ENCODE measurements at regions not wholly inside any gene's neighbourhood (a gene's known extent, or its start where the extent isn't known, plus 50 kb on each side); places are given as distances from the start of the nearest gene placed in this dataset.

- Histone ChIP-seq H3K9ac (ENCODE audit: low read depth in 1 of 2, low read length in 2 of 2) (no peak overlapping the region), H3K9me3 (ENCODE audit: control insufficient read depth in 4 of 4, low read length in 3 of 4) (no peaks in the 10 kb centered on the region), H3K27ac (ENCODE audit: low read depth in 1 of 2, low read length in 2 of 2) (no peak overlapping the region), H3K36me3 (ENCODE audit: control insufficient read depth in 4 of 4, insufficient read depth in 3 of 4, low read depth in 1 of 4, low read length in 3 of 4) (no peaks in the 10 kb centered on the region), H3K4me3 (ENCODE audit: low read depth in 1 of 3, low read length in 3 of 3) (no peak overlapping the region), H3K4me1 (ENCODE audit: control insufficient read depth in 4 of 4, insufficient read depth in 4 of 4, low read length in 3 of 4) (no peaks in the 10 kb centered on the region), H3K27me3 (ENCODE audit: control insufficient read depth in 4 of 4, insufficient read depth in 4 of 4, low read length in 3 of 4) (peaks cover 0 to 9% (median 0%) of the 10 kb centered on the region in 4 donors)
- TF ChIP-seq NR2F2 (IDR thresholded peaks at IDR 0.05), result no peak
- 73% methylated on average over 8 of the region's 8 CpGs for WGBS
- DNase-seq (ENCODE audit: low spot score), result no peak
Measured at GRCh38 chr10:128993911-128994538, 473.0 kb upstream of the MGMT start.

- TF ChIP-seq TAF1 (conservative IDR thresholded peaks at IDR 0.05) (no peak), NR2F2 (IDR thresholded peaks at IDR 0.05) (no peak), ATF3 (IDR thresholded peaks at IDR 0.05) (no peak), GABPA (IDR thresholded peaks at IDR 0.05 in 1 of 2, conservative IDR thresholded peaks at IDR 0.05 in 1 of 2) (no peak), FOXA2 (IDR thresholded peaks at IDR 0.05) (no peak), EGR1 (IDR thresholded peaks at IDR 0.05; ENCODE audit: low read depth in 2 of 2) (no peak), ZBTB33 (IDR thresholded peaks at IDR 0.05) (no peak), FOXA1 (IDR thresholded peaks at IDR 0.05) (no peak), YY1 (IDR thresholded peaks at IDR 0.05) (no peak), CTCF (IDR thresholded peaks at IDR 0.05; ENCODE audit: low read depth, low read length, missing input control) (no peak), MAX (IDR thresholded peaks at IDR 0.05) (no peak), REST (IDR thresholded peaks at IDR 0.05) (no peak), RXRA (IDR thresholded peaks at IDR 0.05) (no peak), RAD21 (IDR thresholded peaks at IDR 0.05) (no peak), HNF4A (conservative IDR thresholded peaks at IDR 0.05) (no peak), JUND (IDR thresholded peaks at IDR 0.05) (no peak)
- Histone ChIP-seq H3K9ac (ENCODE audit: low read depth in 1 of 2, low read length in 2 of 2) (no peak overlapping the region), H3K27ac (ENCODE audit: low read depth in 1 of 2, low read length in 2 of 2) (no peak overlapping the region), H3K4me3 (ENCODE audit: low read depth in 1 of 3, low read length in 3 of 3) (no peak overlapping the region), H3K27me3 (ENCODE audit: control insufficient read depth in 4 of 4, insufficient read depth in 4 of 4, low read length in 3 of 4) (peaks cover 0 to 9% (median 0%) of the 10 kb centered on the region in 4 donors), H3K36me3 (ENCODE audit: control insufficient read depth in 4 of 4, insufficient read depth in 3 of 4, low read depth in 1 of 4, low read length in 3 of 4) (no peaks in the 10 kb centered on the region), H3K4me1 (ENCODE audit: control insufficient read depth in 4 of 4, insufficient read depth in 4 of 4, low read length in 3 of 4) (no peaks in the 10 kb centered on the region), H3K9me3 (ENCODE audit: control insufficient read depth in 4 of 4, low read length in 3 of 4) (no peaks in the 10 kb centered on the region)
- no peak for DNase-seq (ENCODE audit: low spot score)
- 72% methylated on average over 2 of the region's 2 CpGs for WGBS
Measured at GRCh38 chr10:128994598-128995143, 472.4 kb upstream of the MGMT start.

All from liver (tissue), 8 donors.